ENCODE measurements at regions not wholly inside any gene's neighbourhood (a gene's known extent, or its start where the extent isn't known, plus 50 kb on each side); places are given as distances from the start of the nearest gene placed in this dataset.

GRCh38 chr1:218817071-218817470 lies 356.6 kb upstream of the LYPLAL1 start:
- no peak for TF ChIP-seq CLOCK (CRISPR knock-in tag; IDR thresholded peaks at IDR 0.05; ENCODE audit: borderline replicate concordance)
- no peak for TF ChIP-seq NUFIP1 (IDR thresholded peaks at IDR 0.05; ENCODE audit: partially characterized antibody)
- no peak for TF ChIP-seq ZBTB11 (CRISPR knock-in tag; IDR thresholded peaks at IDR 0.05)

More at GRCh38 chr1:218817071-218817470, 356.6 kb upstream of the LYPLAL1 start:
- H3K4me1 ChIP-seq (replicated peaks in 1 of 2; ENCODE audit: control insufficient read depth in 2 of 2, insufficient read depth in 2 of 2, low read length in 2 of 2), result no peaks in the 10 kb centered on the region
- no peak overlapping the region for H3K27ac ChIP-seq (ENCODE audit: extremely low read depth, low read depth, low read length)
- H3K79me2 ChIP-seq (ENCODE audit: control insufficient read depth, insufficient read depth, low read length), result no peaks in the 10 kb centered on the region
- no peak overlapping the region for H3K9ac ChIP-seq (ENCODE audit: insufficient read depth in 1 of 2, low read depth in 2 of 2, low read length in 2 of 2)
- H3K9me1 ChIP-seq (ENCODE audit: control insufficient read depth, insufficient read depth, low read length), result no peaks in the 10 kb centered on the region
- BruUV-seq (replicated peaks), result no TSS peak
- no peaks in the 10 kb centered on the region; the same call in 1 of the 2 replicates for H3K9me3 ChIP-seq (replicated peaks; ENCODE audit: control insufficient read depth, insufficient read depth, low read depth, low read length)
- 1% methylated on average over 4 of the region's 4 CpGs for WGBS (ENCODE audit: insufficient coverage, low coverage, missing lambda C conversion rate)
- ChIA-PET POLR2A (no interaction called here), CTCF (ENCODE audit: low intra/inter-chr PET ratio) (no interaction called here)
- H3K4me2 ChIP-seq (ENCODE audit: insufficient read depth, low read length), result no peak overlapping the region
- H2AFZ ChIP-seq (ENCODE audit: low read depth, low read length), result no peak overlapping the region
- no peaks in the 10 kb centered on the region for H3K27me3 ChIP-seq (ENCODE audit: control insufficient read depth in 2 of 2, insufficient read depth in 2 of 2, low read length in 2 of 2)
- in situ Hi-C loops (cut with MboI), result no loop called here
- ATAC-seq (no peak), DNase-seq (ENCODE audit: extremely low read depth in 1 of 4, low spot score in 3 of 4) (no peak), FAIRE-seq (no peak)
- H3K36me3 ChIP-seq (ENCODE audit: control insufficient read depth, insufficient read depth, low read length), result no peaks in the 10 kb centered on the region
- H4K20me1 ChIP-seq (replicated peaks; ENCODE audit: control insufficient read depth, insufficient read depth, low read length), result no peaks in the 10 kb centered on the region
- H3K4me3 ChIP-seq, result no peak overlapping the region
- intact Hi-C loops (cut with micrococcal nuclease), result no loop called here
